ENCODE measurements at regions not wholly inside any gene's neighbourhood (a gene's known extent, or its start where the extent isn't known, plus 50 kb on each side); places are given as distances from the start of the nearest gene placed in this dataset.

DNA sequence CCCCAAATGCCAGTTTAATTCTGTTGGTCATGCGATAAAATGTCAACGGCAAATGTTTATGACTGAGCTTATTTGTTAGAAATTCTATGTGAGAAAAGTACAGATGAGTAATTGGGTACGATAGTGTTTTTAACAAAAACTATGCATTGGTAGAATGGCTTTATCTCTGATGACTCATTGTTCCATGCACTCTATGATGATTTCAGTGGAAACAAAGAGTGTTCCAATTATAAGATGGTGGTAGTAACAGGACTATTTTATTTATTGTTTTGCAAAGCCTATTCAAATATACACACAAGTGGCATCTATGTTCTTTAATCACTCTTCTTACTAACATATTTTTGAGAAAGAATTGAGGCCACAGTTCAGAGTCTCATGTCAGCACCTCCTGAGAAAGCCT is 353.7 kb upstream of the IRX2 start:
- Histone ChIP-seq H3K4me1 (ENCODE audit: insufficient read depth, low read length) (peaks cover 25% of the 10 kb centered on the region), H4K20me1 (ENCODE audit: insufficient read depth, low read length) (no peaks in the 10 kb centered on the region), H3K36me3 (ENCODE audit: insufficient read depth, low read length) (no peaks in the 10 kb centered on the region), H3K27ac (ENCODE audit: low read length) (no peak overlapping the region), H3K9me3 (ENCODE audit: insufficient read depth, low read length, severe bottlenecking) (no peaks in the 10 kb centered on the region), H3K4me3 (ENCODE audit: low read depth in 1 of 2, low read length in 2 of 2) (no peak overlapping the region), H3K79me2 (ENCODE audit: insufficient read depth, low read length) (no peaks in the 10 kb centered on the region), H2AFZ (ENCODE audit: low read depth, low read length) (no peak overlapping the region), H3K4me2 (ENCODE audit: insufficient read depth, low read length) (no peak overlapping the region), H3K9ac (ENCODE audit: low read depth, low read length) (no peak overlapping the region), H3K27me3 (ENCODE audit: insufficient read depth, low read length, poor library complexity) (no peaks in the 10 kb centered on the region)
- DNase-seq (no peak), ATAC-seq (ENCODE audit: insufficient read depth, low read depth) (no peak)
- TF ChIP-seq, protein P1, sequence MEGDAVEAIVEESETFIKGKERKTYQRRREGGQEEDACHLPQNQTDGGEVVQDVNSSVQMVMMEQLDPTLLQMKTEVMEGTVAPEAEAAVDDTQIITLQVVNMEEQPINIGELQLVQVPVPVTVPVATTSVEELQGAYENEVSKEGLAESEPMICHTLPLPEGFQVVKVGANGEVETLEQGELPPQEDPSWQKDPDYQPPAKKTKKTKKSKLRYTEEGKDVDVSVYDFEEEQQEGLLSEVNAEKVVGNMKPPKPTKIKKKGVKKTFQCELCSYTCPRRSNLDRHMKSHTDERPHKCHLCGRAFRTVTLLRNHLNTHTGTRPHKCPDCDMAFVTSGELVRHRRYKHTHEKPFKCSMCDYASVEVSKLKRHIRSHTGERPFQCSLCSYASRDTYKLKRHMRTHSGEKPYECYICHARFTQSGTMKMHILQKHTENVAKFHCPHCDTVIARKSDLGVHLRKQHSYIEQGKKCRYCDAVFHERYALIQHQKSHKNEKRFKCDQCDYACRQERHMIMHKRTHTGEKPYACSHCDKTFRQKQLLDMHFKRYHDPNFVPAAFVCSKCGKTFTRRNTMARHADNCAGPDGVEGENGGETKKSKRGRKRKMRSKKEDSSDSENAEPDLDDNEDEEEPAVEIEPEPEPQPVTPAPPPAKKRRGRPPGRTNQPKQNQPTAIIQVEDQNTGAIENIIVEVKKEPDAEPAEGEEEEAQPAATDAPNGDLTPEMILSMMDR (IDR thresholded peaks at IDR 0.05; ENCODE audit: borderline replicate concordance, extremely low read depth, low read length, poor library complexity, severe bottlenecking): no peak
- TF ChIP-seq EZH2 (IDR thresholded peaks at IDR 0.05; ENCODE audit: borderline replicate concordance, low read depth, low read length, severe bottlenecking): no peak

DNA sequence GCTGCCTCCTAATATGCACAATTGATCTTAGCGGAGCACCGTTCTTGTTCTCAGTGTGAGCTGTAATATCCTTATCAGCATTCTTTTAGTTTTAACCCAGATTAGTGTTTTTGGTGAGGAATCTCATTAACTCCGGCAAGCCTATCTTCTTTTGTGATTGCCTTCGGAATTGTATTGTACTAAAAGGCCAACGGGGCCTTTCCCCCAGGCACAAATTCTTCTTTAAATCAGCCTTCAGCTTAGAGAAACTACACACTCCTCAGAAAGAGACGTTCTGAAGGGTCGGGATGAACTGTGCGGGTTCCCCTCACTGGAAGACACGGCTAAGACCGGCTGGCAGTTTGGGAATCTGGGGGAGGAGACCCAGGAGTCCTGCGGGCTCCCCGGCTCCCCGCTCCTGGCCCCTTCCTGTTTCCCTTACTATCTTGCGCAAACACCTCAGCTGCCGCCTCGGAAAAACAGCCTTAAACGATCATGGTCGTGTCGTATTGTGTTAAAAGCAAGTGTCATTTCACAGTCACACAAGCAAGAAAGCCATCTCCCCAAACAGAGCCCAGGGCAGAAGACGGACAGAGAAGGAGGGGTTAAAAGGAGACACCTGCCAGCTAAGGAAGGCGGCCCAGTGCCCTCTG is 353.1 kb upstream of the IRX2 start:
- no peak overlapping the region for H3K9ac ChIP-seq (ENCODE audit: low read depth, low read length)
- no peak overlapping the region for H2AFZ ChIP-seq (ENCODE audit: low read depth, low read length)
- peaks cover 32% of the 10 kb centered on the region for H3K4me1 ChIP-seq (ENCODE audit: insufficient read depth, low read length)
- no peak overlapping the region for H3K27ac ChIP-seq (ENCODE audit: low read length)
- DNase-seq (no peak), ATAC-seq (ENCODE audit: insufficient read depth, low read depth) (no peak)
- H3K4me3 ChIP-seq (ENCODE audit: low read depth in 1 of 2, low read length in 2 of 2): no peak overlapping the region
- no peaks in the 10 kb centered on the region for H3K79me2 ChIP-seq (ENCODE audit: insufficient read depth, low read length)
- TF ChIP-seq EZH2 (IDR thresholded peaks at IDR 0.05; ENCODE audit: borderline replicate concordance, low read depth, low read length, severe bottlenecking): no peak
- TF ChIP-seq, protein P1 (IDR thresholded peaks at IDR 0.05; ENCODE audit: borderline replicate concordance, extremely low read depth, low read length, poor library complexity, severe bottlenecking): no peak
- H3K27me3 ChIP-seq (ENCODE audit: insufficient read depth, low read length, poor library complexity): no peaks in the 10 kb centered on the region
- H3K9me3 ChIP-seq (ENCODE audit: insufficient read depth, low read length, severe bottlenecking): no peaks in the 10 kb centered on the region
- no peak overlapping the region for H3K4me2 ChIP-seq (ENCODE audit: insufficient read depth, low read length)
- H3K36me3 ChIP-seq (ENCODE audit: insufficient read depth, low read length): no peaks in the 10 kb centered on the region
- H4K20me1 ChIP-seq (ENCODE audit: insufficient read depth, low read length): no peaks in the 10 kb centered on the region

DNA sequence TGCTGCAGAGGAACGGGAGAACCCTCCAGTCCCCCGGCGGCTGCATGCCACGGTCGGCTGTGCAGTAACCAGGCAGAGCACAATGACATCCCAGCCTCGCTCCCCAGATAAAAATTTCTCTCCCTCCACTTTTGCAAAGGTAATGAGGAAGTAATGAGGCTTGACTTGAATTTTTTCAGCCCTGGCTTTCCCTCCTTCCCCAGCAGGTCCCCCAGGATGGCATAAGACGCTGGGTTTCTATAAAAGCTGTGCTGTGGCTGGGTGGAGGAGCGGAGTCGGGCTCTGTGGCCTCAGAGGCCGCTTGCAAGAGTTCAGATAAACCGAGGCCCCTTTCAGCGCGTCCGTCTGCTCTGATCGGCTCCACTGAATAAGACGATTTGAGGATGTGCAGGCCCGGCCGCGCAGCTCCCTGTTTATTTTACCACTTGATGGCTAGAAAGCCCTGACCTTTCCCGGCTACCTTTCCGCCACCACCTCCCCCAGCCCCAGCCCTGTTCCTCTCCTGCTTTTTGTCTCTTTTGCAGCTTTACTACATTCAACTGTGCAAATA is 351.9 kb upstream of the IRX2 start:
- ATAC-seq (ENCODE audit: insufficient read depth, low read depth): no peak
- Histone ChIP-seq H4K20me1 (ENCODE audit: insufficient read depth, low read length) (no peaks in the 10 kb centered on the region), H3K4me3 (ENCODE audit: low read depth in 1 of 2, low read length in 2 of 2) (no peak overlapping the region), H3K9me3 (ENCODE audit: insufficient read depth, low read length, severe bottlenecking) (no peaks in the 10 kb centered on the region), H3K4me2 (ENCODE audit: insufficient read depth, low read length) (no peak overlapping the region), H2AFZ (ENCODE audit: low read depth, low read length) (no peak overlapping the region), H3K27me3 (ENCODE audit: insufficient read depth, low read length, poor library complexity) (no peaks in the 10 kb centered on the region), H3K36me3 (ENCODE audit: insufficient read depth, low read length) (no peaks in the 10 kb centered on the region), H3K9ac (ENCODE audit: low read depth, low read length) (no peak overlapping the region), H3K4me1 (ENCODE audit: insufficient read depth, low read length) (peaks cover 44% of the 10 kb centered on the region), H3K27ac (ENCODE audit: low read length) (no peak overlapping the region), H3K79me2 (ENCODE audit: insufficient read depth, low read length) (no peaks in the 10 kb centered on the region)
- TF ChIP-seq, protein P1 (IDR thresholded peaks at IDR 0.05; ENCODE audit: borderline replicate concordance, extremely low read depth, low read length, poor library complexity, severe bottlenecking): no peak
- no peak for TF ChIP-seq EZH2 (IDR thresholded peaks at IDR 0.05; ENCODE audit: borderline replicate concordance, low read depth, low read length, severe bottlenecking)
- DNase-seq: no peak

Data from DND-41 (cell line).